CD8-positive, alpha-beta memory T cell (primary cell): ENCODE measurements at regions not wholly inside any gene's neighbourhood (a gene's known extent, or its start where the extent isn't known, plus 50 kb on each side); places are given as distances from the start of the nearest gene placed in this dataset.
"Not testable (repeated sequence)": the region's sequence is repeated elsewhere in the genome, so short reads cannot be mapped to it uniquely, and the experiment has no call there.

Experiments
- CTCF ChIA-PET: fragments of 350-600 bp; sonication (Branson Sonifier 250); formaldehyde crosslinking; loops from one replicate; lab custom pipeline; 2021; ENCODE audit warnings: antibody characterized with exemption; lab: Charles Lee
- POLR2A ChIA-PET: fragments of 350-600 bp; sonication (Branson Sonifier 250); formaldehyde crosslinking; loops from one replicate; lab custom pipeline; 2021; ENCODE audit warnings: antibody characterized with exemption; lab: Charles Lee
- DNase-seq, 5 donors: peaks; one replicate each; pipeline versions ENCODE4 v3.0.0 to v3.0.0-alpha.2; 2020 to 2022; ENCODE audit warnings: mixed read lengths in 1 of 5
- H3K27ac ChIP-seq: one replicate; pipeline ENCODE4 v1.7.0; 2013; ENCODE audit warnings: low read depth, mild to moderate bottlenecking, low read length, moderate library complexity
- H3K27me3 ChIP-seq: 2 replicates; pipeline ENCODE4 v1.7.0; 2013; ENCODE audit warnings: low read length, mild to moderate bottlenecking; ENCODE audit not compliant: insufficient read depth, poor library complexity, severe bottlenecking
- H3K36me3 ChIP-seq: 2 replicates; pipeline ENCODE4 v1.7.0; 2013; ENCODE audit warnings: mild to moderate bottlenecking, low read length, moderate library complexity; ENCODE audit not compliant: insufficient read depth
- H3K4me1 ChIP-seq: 2 replicates; pipeline ENCODE4 v1.7.0; 2013; ENCODE audit warnings: mild to moderate bottlenecking, low read length, moderate library complexity; ENCODE audit not compliant: insufficient read depth
- H3K4me3 ChIP-seq: 2 replicates; pipeline ENCODE4 v1.7.0; 2013; ENCODE audit warnings: mild to moderate bottlenecking, low read length
- H3K9me3 ChIP-seq: 2 replicates; pipeline ENCODE4 v1.7.0; 2013; ENCODE audit warnings: mild to moderate bottlenecking, low read length
- H3K27ac Mint-ChIP-seq, 8 donors: one replicate each; pipeline ENCODE4 v1.8.0; 2020 to 2021; ENCODE audit warnings: mixed read lengths in 8 of 8, mild to moderate bottlenecking in 6 of 8, inconsistent platforms in 3 of 8, moderate library complexity in 3 of 8
- H3K27me3 Mint-ChIP-seq, 2 donors: one replicate each; pipeline ENCODE4 v1.8.0; 2020 to 2021; ENCODE audit warnings: mixed read lengths in 2 of 2, mild to moderate bottlenecking in 1 of 2, moderate library complexity in 1 of 2
- H3K36me3 Mint-ChIP-seq, 3 donors: one replicate each; pipeline ENCODE4 v1.8.0; 2020 to 2021; ENCODE audit warnings: mixed read lengths in 3 of 3, inconsistent platforms in 1 of 3, mild to moderate bottlenecking in 1 of 3
- H3K4me1 Mint-ChIP-seq, 3 donors: one replicate each; pipeline ENCODE4 v1.8.0; 2020 to 2021; ENCODE audit warnings: mixed read lengths in 3 of 3, inconsistent platforms in 1 of 3, mild to moderate bottlenecking in 1 of 3
- H3K4me3 Mint-ChIP-seq, 7 donors: one replicate each; pipeline ENCODE4 v1.8.0; 2020 to 2021; ENCODE audit warnings: mixed read lengths in 7 of 7, mild to moderate bottlenecking in 6 of 7, moderate library complexity in 4 of 7, inconsistent platforms in 2 of 7
- H3K9me3 Mint-ChIP-seq, 5 donors: one replicate each; pipeline ENCODE4 v1.8.0; 2020 to 2022; ENCODE audit warnings: mixed read lengths in 5 of 5, mild to moderate bottlenecking in 3 of 5, moderate library complexity in 2 of 5, inconsistent platforms in 1 of 5

GRCh38 chr6:125367036-125367782 lies 65.4 kb upstream of the HDDC2 start:
- Mint-ChIP-seq H3K9me3 (no peaks in the 10 kb centered on the region), H3K4me1 (peaks cover 0 to 5% (median 0%) of the 10 kb centered on the region in 3 donors), H3K4me3 (no peak overlapping the region), H3K36me3 (peaks cover 0 to 3% (median 0%) of the 10 kb centered on the region in 3 donors), H3K27me3 (peaks cover 9 to 51% of the 10 kb centered on the region in 2 donors), H3K27ac (no peak overlapping the region)
- H3K27me3 ChIP-seq = no peaks in the 10 kb centered on the region
- DNase-seq = no peak
- no peaks in the 10 kb centered on the region for H3K36me3 ChIP-seq
- H3K4me1 ChIP-seq = no peaks in the 10 kb centered on the region
- POLR2A ChIA-PET = no interaction called here
- H3K27ac ChIP-seq = no peak overlapping the region
- H3K4me3 ChIP-seq = no peak overlapping the region
- CTCF ChIA-PET = no interaction called here
- no peaks in the 10 kb centered on the region for H3K9me3 ChIP-seq

- no peak overlapping the region for H3K27ac Mint-ChIP-seq
- no peak overlapping the region for H3K27ac ChIP-seq
- no peaks in the 10 kb centered on the region for H3K36me3 ChIP-seq
- no peaks in the 10 kb centered on the region for H3K36me3 Mint-ChIP-seq
- ChIA-PET CTCF (no interaction called here), POLR2A (no interaction called here)
- no peaks in the 10 kb centered on the region for H3K27me3 ChIP-seq
- DNase-seq = no peak
- peaks cover 7 to 41% of the 10 kb centered on the region in 2 donors for H3K27me3 Mint-ChIP-seq
- no peaks in the 10 kb centered on the region for H3K9me3 ChIP-seq
- no peak overlapping the region for H3K4me3 ChIP-seq
- no peaks in the 10 kb centered on the region for H3K4me1 ChIP-seq
- no peaks in the 10 kb centered on the region for H3K9me3 Mint-ChIP-seq
- no peak overlapping the region for H3K4me3 Mint-ChIP-seq
- no peaks in the 10 kb centered on the region for H3K4me1 Mint-ChIP-seq
Measured at GRCh38 chr6:125370343-125370742, 68.6 kb upstream of the HDDC2 start.

- Mint-ChIP-seq H3K27ac (no peak overlapping the region), H3K4me3 (no peak overlapping the region), H3K36me3 (no peaks in the 10 kb centered on the region), H3K9me3 (no peaks in the 10 kb centered on the region), H3K27me3 (peaks cover 5 to 33% of the 10 kb centered on the region in 2 donors), H3K4me1 (peaks cover 0 to 5% (median 0%) of the 10 kb centered on the region in 3 donors)
- Histone ChIP-seq H3K27ac (no peak overlapping the region), H3K27me3 (no peaks in the 10 kb centered on the region), H3K4me1 (no peaks in the 10 kb centered on the region), H3K4me3 (no peak overlapping the region), H3K9me3 (no peaks in the 10 kb centered on the region), H3K36me3 (no peaks in the 10 kb centered on the region)
- POLR2A ChIA-PET = no interaction called here
- DNase-seq = no peak
- CTCF ChIA-PET = no interaction called here
Measured at GRCh38 chr6:125375013-125375412, 73.2 kb upstream of the HDDC2 start.

DNA sequence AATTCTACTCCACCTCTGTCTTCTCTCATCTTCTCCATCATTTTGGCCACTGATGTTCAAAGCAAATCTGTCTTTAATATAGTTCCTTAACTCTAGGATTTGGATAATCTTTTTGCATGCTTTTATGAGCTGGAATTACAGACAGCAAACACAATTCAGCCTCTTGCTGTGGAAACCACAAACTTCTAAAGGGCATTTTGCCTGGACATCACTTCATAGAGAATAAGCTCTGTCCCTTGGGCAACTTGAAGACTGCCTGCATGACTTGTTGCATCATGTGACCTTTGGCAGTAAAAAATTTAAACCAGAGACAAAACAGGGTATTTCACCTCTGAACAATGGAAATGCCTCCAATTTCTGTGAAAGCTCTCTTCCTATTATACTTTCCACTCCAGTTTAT lies 74.1 kb upstream of the HDDC2 start:
- no peaks in the 10 kb centered on the region for H3K9me3 Mint-ChIP-seq
- ChIA-PET CTCF (no interaction called here), POLR2A (no interaction called here)
- no peaks in the 10 kb centered on the region for H3K36me3 Mint-ChIP-seq
- H3K4me1 Mint-ChIP-seq = peaks cover 0 to 5% (median 0%) of the 10 kb centered on the region in 3 donors
- Histone ChIP-seq H3K4me1 (no peaks in the 10 kb centered on the region), H3K27ac (no peak overlapping the region), H3K9me3 (no peaks in the 10 kb centered on the region), H3K36me3 (no peaks in the 10 kb centered on the region), H3K27me3 (no peaks in the 10 kb centered on the region), H3K4me3 (no peak overlapping the region)
- H3K4me3 Mint-ChIP-seq = no peak overlapping the region
- peaks cover 6 to 29% of the 10 kb centered on the region in 2 donors for H3K27me3 Mint-ChIP-seq
- no peak overlapping the region for H3K27ac Mint-ChIP-seq
- DNase-seq = no peak

DNA sequence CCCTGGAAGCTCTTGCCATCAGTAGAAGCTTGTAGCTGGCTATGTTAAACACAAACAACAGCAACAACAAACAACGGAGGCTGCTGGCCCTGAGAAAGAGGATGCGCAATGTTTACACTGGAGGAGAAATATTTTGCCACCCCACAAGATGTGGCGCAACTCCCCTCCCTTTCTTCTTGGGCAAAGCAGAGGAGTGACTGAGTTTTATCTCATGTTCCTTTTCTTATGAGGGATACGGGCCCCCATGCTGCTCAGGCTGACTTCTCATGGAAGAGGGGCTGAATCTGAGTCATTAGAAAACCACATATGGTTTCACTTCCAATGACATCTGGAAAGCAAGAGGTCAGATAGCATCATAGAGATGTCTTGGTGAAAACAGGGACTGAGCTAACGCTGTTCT lies 75.9 kb upstream of the HDDC2 start:
- DNase-seq = no peak
- no peaks in the 10 kb centered on the region for H3K27me3 ChIP-seq

DNA sequence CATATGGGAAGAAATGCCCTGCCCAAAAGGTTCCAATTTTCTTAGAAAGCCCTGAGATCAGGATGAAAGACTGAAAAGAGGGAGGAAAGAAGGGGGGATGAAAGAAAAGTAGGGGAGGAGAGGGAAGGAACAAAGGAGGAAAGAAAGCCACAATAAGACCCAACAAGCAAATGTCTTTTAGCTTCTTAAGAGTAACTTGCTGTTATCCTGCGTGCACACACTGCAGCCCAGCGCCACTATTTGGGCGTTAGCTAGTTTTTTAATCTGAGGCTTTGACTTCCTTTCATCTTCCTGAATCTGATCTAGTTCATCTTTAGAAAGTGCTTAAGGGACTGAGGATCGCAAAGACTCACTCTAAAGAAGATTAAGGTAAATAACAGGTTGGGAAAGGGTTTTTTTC lies 77.4 kb upstream of the HDDC2 start:
- DNase-seq = no peak
- Histone ChIP-seq H3K36me3 (no peaks in the 10 kb centered on the region), H3K27me3 (no peaks in the 10 kb centered on the region), H3K9me3 (no peaks in the 10 kb centered on the region), H3K27ac (no peak overlapping the region), H3K4me3 (no peak overlapping the region), H3K4me1 (no peaks in the 10 kb centered on the region)
- Mint-ChIP-seq H3K27me3 (peaks cover 5 to 17% of the 10 kb centered on the region in 2 donors), H3K36me3 (no peaks in the 10 kb centered on the region), H3K4me3 (no peak overlapping the region), H3K27ac (no peak overlapping the region), H3K9me3 (no peaks in the 10 kb centered on the region), H3K4me1 (peaks cover 0 to 5% (median 0%) of the 10 kb centered on the region in 3 donors)
- POLR2A ChIA-PET = no interaction called here
- CTCF ChIA-PET = no interaction called here

More for the DNA sequence above, 75.9 kb upstream of the HDDC2 start:
- CTCF ChIA-PET = no interaction called here
- Mint-ChIP-seq H3K4me3 (no peak overlapping the region), H3K9me3 (no peaks in the 10 kb centered on the region), H3K36me3 (no peaks in the 10 kb centered on the region), H3K27ac (no peak overlapping the region), H3K27me3 (peaks cover 8 to 24% of the 10 kb centered on the region in 2 donors), H3K4me1 (peaks cover 0 to 5% (median 0%) of the 10 kb centered on the region in 3 donors)
- POLR2A ChIA-PET = no interaction called here
- no peaks in the 10 kb centered on the region for H3K4me1 ChIP-seq
- H3K27ac ChIP-seq = no peak overlapping the region
- no peaks in the 10 kb centered on the region for H3K9me3 ChIP-seq
- no peaks in the 10 kb centered on the region for H3K36me3 ChIP-seq
- H3K4me3 ChIP-seq = no peak overlapping the region

DNA sequence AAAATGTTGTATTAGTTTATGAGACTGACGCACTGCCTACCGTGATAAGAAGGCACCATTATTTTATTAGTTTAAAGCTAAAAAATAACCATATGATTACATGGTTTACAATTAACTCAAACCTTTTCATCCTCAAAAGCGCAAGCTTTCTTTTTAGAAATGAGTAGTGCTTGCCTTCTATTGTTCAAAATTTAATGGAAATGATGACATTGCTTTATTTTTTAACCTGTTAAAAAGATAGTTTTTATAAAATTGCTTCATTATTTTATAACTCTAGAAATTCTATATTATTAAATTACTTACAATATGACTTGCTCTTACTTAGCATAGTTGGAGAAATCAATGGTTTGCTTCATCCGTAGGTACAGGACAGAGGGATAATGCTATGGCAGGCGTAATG lies 78.7 kb upstream of the HDDC2 start:
- Histone ChIP-seq H3K27ac (no peak overlapping the region), H3K4me1 (no peaks in the 10 kb centered on the region), H3K36me3 (no peaks in the 10 kb centered on the region), H3K9me3 (no peaks in the 10 kb centered on the region), H3K4me3 (no peak overlapping the region), H3K27me3 (no peaks in the 10 kb centered on the region)
- H3K36me3 Mint-ChIP-seq = no peaks in the 10 kb centered on the region
- CTCF ChIA-PET = no interaction called here
- no peak overlapping the region for H3K4me3 Mint-ChIP-seq
- DNase-seq = no peak
- peaks cover 0 to 5% (median 0%) of the 10 kb centered on the region in 3 donors for H3K4me1 Mint-ChIP-seq
- POLR2A ChIA-PET = no interaction called here
- peaks cover 6 to 16% of the 10 kb centered on the region in 2 donors for H3K27me3 Mint-ChIP-seq
- H3K9me3 Mint-ChIP-seq = no peaks in the 10 kb centered on the region
- H3K27ac Mint-ChIP-seq = no peak overlapping the region

- H3K27me3 ChIP-seq, H3K4me3 Mint-ChIP-seq, H3K9me3 ChIP-seq, H3K4me1 ChIP-seq, CTCF ChIA-PET, DNase-seq, H3K36me3 ChIP-seq, POLR2A ChIA-PET, H3K9me3 Mint-ChIP-seq, H3K27ac Mint-ChIP-seq, H3K4me1 Mint-ChIP-seq, H3K4me3 ChIP-seq, H3K36me3 Mint-ChIP-seq, H3K27ac ChIP-seq: not testable (repeated sequence)
- peaks cover 4 to 22% of the 10 kb centered on the region in 2 donors for H3K27me3 Mint-ChIP-seq
Measured at GRCh38 chr6:125386337-125386736, 84.6 kb upstream of the HDDC2 start.
